ENCODE measurements at regions not wholly inside any gene's neighbourhood (a gene's known extent, or its start where the extent isn't known, plus 50 kb on each side); places are given as distances from the start of the nearest gene placed in this dataset.

DNA sequence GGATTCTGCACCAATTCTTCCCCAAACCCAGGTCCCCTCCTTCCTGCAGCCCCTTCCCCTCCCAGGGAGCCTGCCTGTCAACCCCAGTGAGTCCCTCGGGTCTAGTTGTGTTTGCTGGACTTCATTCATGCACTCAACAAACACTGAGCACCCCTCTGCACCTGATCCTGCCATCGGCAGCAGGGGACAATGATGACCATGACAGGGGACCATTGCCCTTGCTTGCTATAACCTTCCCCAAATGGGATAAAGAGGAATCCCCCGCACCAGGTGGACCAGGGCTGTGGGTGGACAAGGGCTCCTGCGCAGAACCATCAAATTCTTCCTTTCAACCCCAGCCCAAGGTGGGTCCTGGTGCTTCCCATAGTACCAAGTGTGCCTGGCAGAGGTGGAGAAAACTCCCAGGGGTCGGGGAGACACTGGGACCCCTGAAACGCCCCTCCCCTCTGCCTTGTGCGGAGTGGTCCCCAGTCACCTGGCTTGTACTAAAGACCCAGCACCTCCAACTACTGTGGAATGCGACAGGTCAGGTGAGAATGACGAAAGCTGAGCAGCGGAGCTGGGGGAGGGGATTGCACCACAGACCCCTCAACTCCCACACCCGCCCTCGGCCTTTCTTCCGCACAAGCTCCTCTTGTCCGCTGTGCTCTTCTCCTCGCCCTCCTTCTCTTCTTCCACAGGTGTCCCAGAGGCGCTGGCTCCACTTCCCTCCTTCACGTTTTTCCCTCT is 119.9 kb upstream of the ZNF217 start:
- no peak for DNase-seq

- DNase-seq: no peak
These were observed 118.8 kb upstream of the ZNF217 start for GRCh38 chr20:53712212-53712977.

GRCh38 chr20:53711333-53712211 is 117.9 kb upstream of the ZNF217 start:
- no peak for DNase-seq

DNA sequence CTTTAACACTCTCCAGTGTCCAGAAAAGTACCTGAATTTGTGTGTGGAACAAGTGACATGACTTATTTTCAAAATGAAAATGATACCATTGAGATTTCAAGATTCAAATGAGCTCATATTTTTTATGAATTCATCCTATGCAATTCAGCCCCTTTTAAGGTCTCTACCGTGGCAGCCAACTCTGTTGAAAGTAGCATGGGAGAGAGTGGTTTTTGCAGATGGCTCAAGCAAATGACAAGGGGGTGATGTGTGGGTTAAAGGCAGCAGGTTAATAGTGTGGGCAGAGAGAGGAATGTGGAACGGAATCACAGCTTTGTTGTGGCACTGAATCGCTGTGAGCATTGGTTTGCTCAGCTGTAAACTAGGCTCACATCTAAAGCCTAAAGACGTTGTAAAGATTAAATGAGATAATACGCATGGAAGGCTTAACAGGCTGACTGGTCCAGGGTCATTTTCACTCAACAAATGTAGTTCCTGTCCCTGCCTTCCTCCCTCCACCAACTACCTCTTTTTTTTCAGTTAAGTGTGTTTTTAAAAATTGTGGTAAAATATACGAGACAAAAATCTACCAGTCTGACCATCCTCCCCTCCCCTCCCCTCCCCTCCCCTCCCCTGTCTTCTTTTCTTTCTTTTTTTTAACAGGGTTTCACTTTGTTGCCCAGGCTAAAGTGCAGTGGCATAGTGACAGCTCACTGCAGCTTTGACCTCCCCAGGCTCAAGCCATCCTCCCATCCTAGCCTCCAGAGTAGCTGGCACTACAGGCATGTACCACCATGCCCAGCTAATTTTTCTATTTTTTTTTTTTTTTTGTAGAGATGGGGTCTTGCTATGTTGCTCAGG is 114.7 kb upstream of the ZNF217 start:
- DNase-seq: peak; percentile 28

DNA sequence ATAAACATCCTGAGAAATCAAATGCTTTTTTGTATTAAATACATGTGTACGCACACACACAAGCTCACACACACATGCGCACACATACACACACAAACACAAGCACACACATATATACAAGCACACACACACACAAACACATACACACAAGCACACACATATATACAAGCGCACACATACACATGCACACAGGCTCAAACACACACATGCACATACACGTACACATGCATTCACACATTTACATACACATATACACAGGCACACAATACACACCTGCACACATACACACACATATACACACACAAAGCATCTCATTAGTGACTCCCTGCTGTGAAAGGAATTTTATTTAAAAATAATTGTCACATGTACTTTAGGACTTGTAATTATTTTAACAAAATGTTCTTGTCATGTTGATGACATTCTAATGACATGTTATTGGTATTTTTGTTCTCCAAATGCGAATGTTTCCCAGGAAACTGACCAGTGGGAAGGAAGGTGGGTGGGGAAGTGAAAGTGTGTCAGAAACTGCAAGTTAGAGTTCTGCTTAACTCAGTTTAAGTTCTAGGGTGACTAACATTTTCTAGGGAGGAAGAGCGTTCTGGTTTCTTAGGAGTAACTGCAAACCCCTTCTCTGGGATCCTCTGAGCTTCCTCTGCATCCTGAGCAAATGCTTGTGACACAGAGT is 113.9 kb upstream of the ZNF217 start:
- no peak for DNase-seq

- peak; percentile 43 for DNase-seq
These were observed 113.1 kb upstream of the ZNF217 start for GRCh38 chr20:53706466-53707370.

DNA sequence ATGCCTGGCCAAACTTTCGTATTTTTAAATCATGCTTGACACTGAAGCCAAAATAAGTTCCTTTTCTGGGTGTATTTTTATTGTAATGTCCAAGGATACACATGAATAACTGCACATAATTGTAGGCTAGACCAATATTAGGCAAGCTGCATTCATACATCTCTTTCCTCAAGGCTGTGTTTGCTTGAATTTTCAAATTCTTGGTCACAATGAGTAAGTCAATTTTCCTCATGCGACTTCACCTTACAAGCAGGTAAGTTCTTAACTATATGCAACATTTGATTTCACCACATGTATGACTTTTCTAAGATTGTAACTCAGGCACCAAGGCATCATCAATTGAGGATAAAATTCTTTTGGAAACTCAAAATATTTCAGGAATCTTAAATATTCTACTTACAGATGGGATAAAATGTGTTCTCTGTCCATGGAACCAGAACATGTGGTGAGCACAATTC is 112.4 kb upstream of the ZNF217 start:
- DNase-seq: no peak

DNA sequence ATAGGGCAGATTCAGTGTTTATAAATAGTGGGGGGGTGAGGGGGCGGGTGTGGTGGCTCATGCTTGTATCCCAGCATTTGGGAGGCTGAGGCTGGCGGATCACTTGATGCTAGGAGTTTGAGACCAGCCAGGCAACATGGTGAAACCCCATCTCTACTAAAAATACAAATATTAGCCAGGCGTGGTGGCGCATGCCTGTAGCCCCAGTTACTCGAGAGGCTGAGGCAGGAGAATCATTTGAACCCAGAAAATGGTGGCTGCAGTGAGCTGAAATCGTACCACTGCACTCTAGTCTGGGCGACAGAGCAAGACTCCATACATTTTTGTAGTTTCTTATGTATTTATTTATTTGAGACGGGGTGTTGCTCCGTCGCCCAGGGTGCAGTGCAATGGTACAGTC is 109.0 kb upstream of the ZNF217 start:
- no peak for DNase-seq

GRCh38 chr20:53699906-53700305 is 106.3 kb upstream of the ZNF217 start:
- DNase-seq: no peak

DNA sequence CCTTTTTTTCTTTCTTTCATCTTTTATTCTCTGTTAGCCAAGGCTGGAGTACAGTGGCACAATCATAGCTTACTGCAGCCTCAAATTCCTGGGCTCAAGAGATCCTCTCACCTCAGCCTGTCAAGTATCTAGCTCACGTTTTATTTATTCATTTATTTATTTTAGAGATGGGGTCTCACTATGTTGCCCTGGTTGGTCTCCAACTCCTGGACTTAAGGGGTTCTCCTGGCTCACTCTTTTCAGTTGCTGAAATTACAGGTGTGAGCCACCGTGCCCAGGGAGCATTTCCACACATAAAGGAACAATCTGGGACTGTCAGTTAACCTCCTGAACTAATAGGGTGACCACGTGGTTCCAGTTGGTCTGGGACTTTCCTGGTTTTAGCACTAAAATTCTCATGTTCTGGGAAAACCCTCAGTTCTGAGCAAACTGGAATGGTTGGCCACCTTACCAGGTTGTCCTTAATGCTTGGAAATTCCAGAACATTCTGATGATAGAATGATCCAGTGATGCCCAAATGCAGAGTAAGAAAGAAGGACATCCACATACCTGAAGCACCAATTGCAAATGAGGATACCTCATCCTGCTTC is 105.5 kb upstream of the ZNF217 start:
- DNase-seq: no peak

DNA sequence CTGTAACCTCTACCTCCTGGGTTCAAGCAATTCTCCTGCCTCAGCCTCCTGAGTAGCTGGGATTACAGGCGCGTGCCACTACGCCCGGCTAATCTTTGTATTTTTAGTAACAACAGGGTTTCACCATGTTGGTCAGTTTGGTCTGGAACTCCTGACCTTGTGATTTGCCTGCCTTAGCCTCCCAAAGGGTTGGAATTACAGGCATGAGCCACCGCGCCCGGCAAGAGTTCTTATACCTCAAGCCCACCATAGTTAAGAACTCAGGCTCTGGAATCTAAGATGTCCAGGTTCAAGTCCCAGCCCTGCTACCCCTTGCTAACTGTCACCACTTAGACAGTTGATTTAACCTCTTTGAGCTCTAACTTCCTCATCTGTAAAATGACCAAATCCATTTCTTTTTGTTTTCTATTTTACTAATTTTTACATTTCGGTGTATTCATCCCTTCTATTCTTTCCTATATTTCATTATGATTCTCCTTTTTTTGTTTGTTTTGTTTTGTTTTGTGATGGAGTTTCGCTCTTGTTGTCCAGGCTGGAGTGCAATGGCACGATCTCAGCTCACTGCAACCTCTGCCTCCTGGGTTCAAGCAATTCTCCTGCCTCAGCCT is 104.8 kb upstream of the ZNF217 start:
- DNase-seq: no peak

DNA sequence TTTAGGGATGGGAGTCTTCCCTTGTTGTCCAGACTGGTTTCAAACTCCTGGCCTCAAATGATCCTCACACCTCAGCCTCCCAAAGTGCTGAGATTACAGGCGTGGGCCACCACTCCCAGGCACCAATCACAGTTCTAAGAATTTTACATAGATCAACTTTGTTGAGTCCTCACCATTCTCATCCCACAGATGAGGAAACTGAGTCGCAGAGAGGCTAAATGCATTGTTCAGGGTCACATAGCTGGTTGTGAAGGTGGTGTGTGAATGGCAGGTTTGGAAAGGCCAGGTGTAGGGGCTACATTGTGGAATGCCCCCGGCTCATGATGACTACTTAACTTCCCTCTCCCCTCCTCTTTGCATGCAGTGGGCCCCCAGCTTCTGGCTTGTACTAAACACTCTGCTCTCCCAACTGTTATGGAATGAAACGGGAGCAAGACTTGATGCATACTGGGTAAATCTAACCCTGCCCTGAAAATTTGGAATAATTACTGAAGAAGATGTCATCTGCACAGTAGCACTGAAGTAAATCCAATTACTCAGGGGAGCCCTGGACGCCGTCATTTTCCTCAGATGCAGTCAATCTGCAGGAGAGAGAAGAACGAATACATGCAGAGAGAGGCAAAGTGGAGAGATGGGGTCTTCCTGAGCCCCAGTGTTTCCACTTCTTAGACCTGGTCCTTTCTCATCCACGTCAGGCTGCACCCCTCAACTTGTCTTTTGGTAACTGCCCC is 102.3 kb upstream of the ZNF217 start:
- DNase-seq: no peak

- DNase-seq: no peak
These were observed 99.7 kb upstream of the ZNF217 start for GRCh38 chr20:53693262-53693871.

DNA sequence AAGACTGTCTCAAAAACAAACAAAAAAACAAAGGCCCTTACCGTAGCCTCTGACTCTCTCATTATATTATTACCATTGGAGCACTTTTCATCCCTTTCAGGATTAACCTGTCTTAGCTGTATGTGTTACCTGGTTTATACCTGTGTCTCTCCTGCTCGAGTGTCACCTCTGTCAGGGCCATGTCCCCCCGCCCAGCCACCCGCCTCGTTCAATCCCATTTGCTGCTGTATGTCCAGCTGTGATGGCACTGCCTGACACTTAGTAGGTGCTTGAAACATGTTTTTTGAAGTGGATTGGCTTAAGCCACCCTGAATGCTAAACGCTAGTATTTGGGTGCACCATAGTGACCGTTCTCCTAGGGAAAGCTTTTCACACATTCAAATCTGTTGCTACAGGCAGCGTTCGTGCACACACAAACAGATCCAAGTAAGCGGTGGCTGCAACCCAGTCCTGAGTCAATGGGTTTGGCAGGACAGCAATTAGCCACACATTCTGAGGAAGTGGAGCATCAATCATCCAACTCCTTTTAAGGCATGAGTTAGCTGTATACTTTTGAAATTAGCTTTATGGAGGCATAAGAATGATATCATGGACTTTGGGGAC is 98.9 kb upstream of the ZNF217 start:
- no peak for DNase-seq

DNA sequence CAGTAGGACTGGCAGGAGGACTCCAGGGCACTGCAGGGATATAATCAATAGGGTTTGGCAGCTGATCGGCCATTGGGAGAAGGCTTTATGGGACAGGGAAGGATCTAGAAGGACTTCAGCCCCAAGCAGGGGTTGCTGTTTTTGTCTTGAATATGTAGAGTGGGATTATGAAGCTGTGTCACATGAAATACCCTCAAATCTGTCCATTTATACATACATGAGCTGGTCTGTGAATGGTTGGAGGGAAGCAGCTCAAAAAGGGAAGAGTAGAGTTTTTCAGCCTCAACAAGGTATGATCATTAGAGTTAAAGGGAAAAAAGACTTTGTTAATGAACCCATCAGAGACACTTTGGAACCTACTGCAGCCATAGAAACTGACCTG is 98.2 kb upstream of the ZNF217 start:
- DNase-seq: no peak

GRCh38 chr20:53691060-53691810 is 97.6 kb upstream of the ZNF217 start:
- DNase-seq: no peak

DNA sequence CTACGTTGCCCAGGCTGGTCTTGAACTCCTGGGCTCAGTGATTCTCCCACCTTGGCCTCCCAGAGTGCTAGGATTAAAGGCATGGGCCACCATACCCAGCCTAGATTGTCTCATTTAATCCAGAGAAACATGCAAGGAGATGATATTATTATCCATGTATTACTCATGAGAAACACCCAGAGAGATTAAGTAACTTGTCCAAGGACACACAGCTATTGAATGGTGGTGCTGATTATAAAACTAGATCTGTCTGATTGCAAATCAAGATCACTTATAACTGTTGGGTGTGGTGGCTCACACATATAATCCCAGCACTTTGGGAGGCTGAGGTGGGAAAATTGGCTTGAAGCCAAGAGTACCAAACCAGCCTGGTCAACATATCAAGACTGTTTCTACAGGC is 94.4 kb upstream of the ZNF217 start:
- DNase-seq: no peak

Data from CD4-positive, alpha-beta T cell treated with Interleukin-17A for 4 hours (primary cell).